Uterus (tissue), 2 donors: ENCODE measurements at regions not wholly inside any gene's neighbourhood (a gene's known extent, or its start where the extent isn't known, plus 50 kb on each side); places are given as distances from the start of the nearest gene placed in this dataset.

ENCODE experiments used
- CTCF ChIP-seq, 4 experiments: fragments of 200-600 bp in 2 of 4; fragments of 450-650 bp in 2 of 4; sonication (generic) in 2 of 4; IDR thresholded peaks; one replicate each; pipeline ENCODE4 v1.5.1; 2016 to 2019; ENCODE audit warnings: antibody characterized with exemption in 4 of 4, mild to moderate bottlenecking in 2 of 4, moderate library complexity in 1 of 4
- POLR2A ChIP-seq, 2 donors: fragments of 450-650 bp; IDR thresholded peaks; one replicate each; pipeline ENCODE4 v1.6.1; 2016; ENCODE audit warnings: antibody characterized with exemption in 2 of 2, mild to moderate bottlenecking in 1 of 2, moderate library complexity in 1 of 2

GRCh38 chr5:152560512-152561137, 155.5 kb upstream of the NMUR2 start:
- TF ChIP-seq CTCF (IDR thresholded peaks at IDR 0.05) (peak; percentile 30 to 53 (median 40)), POLR2A (IDR thresholded peaks at IDR 0.05) (no peak)
